ENCODE measurements at regions not wholly inside any gene's neighbourhood (a gene's known extent, or its start where the extent isn't known, plus 50 kb on each side); places are given as distances from the start of the nearest gene placed in this dataset.

GRCh38 chr9:38176251-38176650 is 107.2 kb upstream of the SHB start:
- no peaks in the 10 kb centered on the region for H3K27me3 ChIP-seq (ENCODE audit: control insufficient read depth in 2 of 2, insufficient read depth in 2 of 2, low read length in 2 of 2)
- H3K4me1 ChIP-seq (ENCODE audit: control insufficient read depth in 1 of 2, insufficient read depth in 2 of 2, low read length in 2 of 2) = no peaks in the 10 kb centered on the region
- peaks cover 2 to 3% of the 10 kb centered on the region in 2 donors for H3K9me3 ChIP-seq (replicated peaks in 1 of 2; ENCODE audit: control insufficient read depth in 1 of 2, insufficient read depth in 1 of 2, low read length in 2 of 2)
- H3K27ac ChIP-seq (ENCODE audit: low read depth in 1 of 2, low read length in 2 of 2) = no peak overlapping the region
- TF ChIP-seq CTCF (IDR thresholded peaks at IDR 0.05) = no peak
- intact Hi-C loops (cut with micrococcal nuclease) = no loop called here
- no peak overlapping the region for H2AFZ ChIP-seq (ENCODE audit: insufficient read depth, low read depth, low read length, poor library complexity, severe bottlenecking)
- H3K36me3 ChIP-seq (replicated peaks in 1 of 2; ENCODE audit: control insufficient read depth in 1 of 2, insufficient read depth in 2 of 2, low read length in 2 of 2) = no peaks in the 10 kb centered on the region
- H3K36me3 Mint-ChIP-seq = no peaks in the 10 kb centered on the region
- no peaks in the 10 kb centered on the region for H3K79me2 ChIP-seq (ENCODE audit: insufficient read depth, low read length)
- H3K27me3 Mint-ChIP-seq (ENCODE audit: low read depth in 3 of 3) = peaks cover 0 to 2% (median 1%) of the 10 kb centered on the region in 3 donors
- WGBS (ENCODE audit: insufficient coverage) = no CpG with 5 or more reads among the region's 1 CpG
- H3K9ac ChIP-seq (ENCODE audit: insufficient read depth, low read length, poor library complexity, severe bottlenecking) = no peak overlapping the region
- H3K27ac Mint-ChIP-seq = no peak overlapping the region
- H4K20me1 ChIP-seq (ENCODE audit: insufficient read depth, low read length) = no peaks in the 10 kb centered on the region
- no peak for DNase-seq
- no peak overlapping the region for H3K4me3 Mint-ChIP-seq
- H3K4me1 Mint-ChIP-seq = peaks cover 4% of the 10 kb centered on the region
- no peak overlapping the region for H3K4me3 ChIP-seq (replicated peaks in 1 of 3; ENCODE audit: low read depth in 2 of 3, low read length in 3 of 3)
- no peak overlapping the region for H3K4me2 ChIP-seq (replicated peaks; ENCODE audit: extremely low read depth, low read length, poor library complexity, severe bottlenecking)
- H3K9me3 Mint-ChIP-seq = peaks cover 1 to 6% (median 3%) of the 10 kb centered on the region in 7 donors

GRCh38 chr9:38175423-38175822 is 106.4 kb upstream of the SHB start:
- H3K4me2 ChIP-seq (replicated peaks; ENCODE audit: extremely low read depth, low read length, poor library complexity, severe bottlenecking) = no peak overlapping the region
- Mint-ChIP-seq H3K36me3 (no peaks in the 10 kb centered on the region), H3K4me3 (no peak overlapping the region), H3K4me1 (peaks cover 4% of the 10 kb centered on the region), H3K9me3 (peaks cover 10 to 12% (median 11%) of the 10 kb centered on the region in 7 donors), H3K27ac (no peak overlapping the region), H3K27me3 (ENCODE audit: low read depth in 3 of 3) (peaks cover 0 to 1% (median 0%) of the 10 kb centered on the region in 3 donors)
- H3K79me2 ChIP-seq (ENCODE audit: insufficient read depth, low read length) = no peaks in the 10 kb centered on the region
- no peak overlapping the region for H2AFZ ChIP-seq (ENCODE audit: insufficient read depth, low read depth, low read length, poor library complexity, severe bottlenecking)
- no peak for TF ChIP-seq CTCF (IDR thresholded peaks at IDR 0.05)
- no peaks in the 10 kb centered on the region for H3K27me3 ChIP-seq (ENCODE audit: control insufficient read depth in 2 of 2, insufficient read depth in 2 of 2, low read length in 2 of 2)
- intact Hi-C loops (cut with micrococcal nuclease) = no loop called here
- H3K27ac ChIP-seq (ENCODE audit: low read depth in 1 of 2, low read length in 2 of 2) = no peak overlapping the region
- H3K36me3 ChIP-seq (replicated peaks in 1 of 2; ENCODE audit: control insufficient read depth in 1 of 2, insufficient read depth in 2 of 2, low read length in 2 of 2) = no peaks in the 10 kb centered on the region
- H3K9ac ChIP-seq (ENCODE audit: insufficient read depth, low read length, poor library complexity, severe bottlenecking) = no peak overlapping the region
- no peak for DNase-seq
- no peak overlapping the region for H3K4me3 ChIP-seq (replicated peaks in 1 of 3; ENCODE audit: low read depth in 2 of 3, low read length in 3 of 3)
- no peaks in the 10 kb centered on the region for H4K20me1 ChIP-seq (ENCODE audit: insufficient read depth, low read length)
- no peaks in the 10 kb centered on the region for H3K4me1 ChIP-seq (ENCODE audit: control insufficient read depth in 1 of 2, insufficient read depth in 2 of 2, low read length in 2 of 2)
- no CpG with 5 or more reads among the region's 3 CpGs for WGBS (ENCODE audit: insufficient coverage)
- H3K9me3 ChIP-seq (replicated peaks in 1 of 2; ENCODE audit: control insufficient read depth in 1 of 2, insufficient read depth in 1 of 2, low read length in 2 of 2) = peaks cover 9 to 10% of the 10 kb centered on the region in 2 donors

All from CD14-positive monocyte (primary cell).